ENCODE measurements at regions not wholly inside any gene's neighbourhood (a gene's known extent, or its start where the extent isn't known, plus 50 kb on each side); places are given as distances from the start of the nearest gene placed in this dataset.

DNA sequence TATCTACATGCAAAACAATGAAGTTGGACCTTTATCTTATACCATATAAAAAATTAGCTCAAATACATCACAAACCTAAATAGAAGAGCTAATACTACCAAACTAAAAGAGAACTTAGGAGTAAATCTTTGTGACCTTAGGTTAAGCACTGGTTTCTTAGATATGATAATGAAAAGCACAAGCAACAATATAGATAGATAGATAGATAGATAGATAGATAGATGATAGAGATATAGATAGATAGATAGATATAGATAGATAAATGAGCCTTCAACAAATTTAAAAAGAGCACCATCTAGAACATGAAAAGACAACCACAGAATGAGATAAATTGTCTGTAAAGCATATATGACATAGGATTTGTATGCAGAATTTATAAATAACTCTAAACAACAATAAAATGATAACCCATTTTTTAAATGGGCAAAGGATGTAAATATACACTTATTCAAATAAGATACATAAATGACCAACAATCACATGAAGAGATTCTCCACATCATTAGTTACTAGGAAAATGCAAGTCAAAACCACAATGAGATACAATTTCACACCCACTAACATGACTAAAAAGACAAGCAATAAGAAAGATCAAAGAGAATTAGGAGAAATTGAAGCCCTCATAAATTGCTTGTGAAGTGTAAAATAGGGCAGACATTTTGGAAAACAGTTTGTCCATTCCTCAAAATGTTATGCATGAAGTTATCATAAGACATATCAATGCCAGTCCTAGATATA is 293.7 kb downstream of the BTG1 start:
- TF ChIP-seq, protein P1, sequence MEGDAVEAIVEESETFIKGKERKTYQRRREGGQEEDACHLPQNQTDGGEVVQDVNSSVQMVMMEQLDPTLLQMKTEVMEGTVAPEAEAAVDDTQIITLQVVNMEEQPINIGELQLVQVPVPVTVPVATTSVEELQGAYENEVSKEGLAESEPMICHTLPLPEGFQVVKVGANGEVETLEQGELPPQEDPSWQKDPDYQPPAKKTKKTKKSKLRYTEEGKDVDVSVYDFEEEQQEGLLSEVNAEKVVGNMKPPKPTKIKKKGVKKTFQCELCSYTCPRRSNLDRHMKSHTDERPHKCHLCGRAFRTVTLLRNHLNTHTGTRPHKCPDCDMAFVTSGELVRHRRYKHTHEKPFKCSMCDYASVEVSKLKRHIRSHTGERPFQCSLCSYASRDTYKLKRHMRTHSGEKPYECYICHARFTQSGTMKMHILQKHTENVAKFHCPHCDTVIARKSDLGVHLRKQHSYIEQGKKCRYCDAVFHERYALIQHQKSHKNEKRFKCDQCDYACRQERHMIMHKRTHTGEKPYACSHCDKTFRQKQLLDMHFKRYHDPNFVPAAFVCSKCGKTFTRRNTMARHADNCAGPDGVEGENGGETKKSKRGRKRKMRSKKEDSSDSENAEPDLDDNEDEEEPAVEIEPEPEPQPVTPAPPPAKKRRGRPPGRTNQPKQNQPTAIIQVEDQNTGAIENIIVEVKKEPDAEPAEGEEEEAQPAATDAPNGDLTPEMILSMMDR (IDR thresholded peaks at IDR 0.05; ENCODE audit: poor library complexity) = no peak
- no peak for TF ChIP-seq EZH2phosphoT487 (IDR thresholded peaks at IDR 0.05; ENCODE audit: low read depth, severe bottlenecking, unreplicated experiment)

All from hepatocyte (in vitro differentiated cells).